ENCODE measurements at regions not wholly inside any gene's neighbourhood (a gene's known extent, or its start where the extent isn't known, plus 50 kb on each side); places are given as distances from the start of the nearest gene placed in this dataset.

DNA sequence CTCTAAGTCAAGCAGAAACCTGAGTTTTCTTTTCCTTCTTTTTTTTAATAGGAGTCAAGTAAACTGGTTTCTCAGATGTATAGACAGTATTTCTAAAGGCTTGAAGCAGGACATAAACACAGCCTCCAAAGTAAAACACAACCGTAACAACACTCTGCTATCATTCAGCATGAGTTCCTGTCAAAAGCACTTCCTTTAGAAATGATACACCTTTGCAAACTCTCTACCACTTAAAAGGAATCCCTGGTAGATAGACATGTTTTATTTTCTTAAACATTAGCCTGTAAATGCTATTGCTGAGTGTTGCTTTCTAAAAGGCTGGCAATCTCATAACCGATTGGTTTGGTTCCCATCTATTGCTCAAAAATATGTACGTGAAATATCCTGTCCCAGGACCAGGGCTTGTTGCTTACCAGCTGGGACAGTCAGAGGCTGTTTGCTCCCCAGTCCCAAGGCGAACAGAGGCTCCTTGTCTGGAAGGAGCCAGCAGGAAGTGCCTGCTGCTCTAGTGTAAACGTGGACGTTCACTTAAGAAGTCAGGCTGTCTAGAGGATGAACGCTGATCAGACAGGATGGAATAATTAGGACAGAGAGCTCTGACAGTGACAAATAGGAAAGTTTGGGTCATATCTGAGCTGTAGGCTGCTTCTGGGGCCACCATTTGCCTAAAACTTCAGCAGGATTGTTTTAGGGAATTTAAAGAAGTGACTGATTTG is 173.9 kb upstream of the KLF3 start:
- no peak for DNase-seq

GRCh38 chr4:38490753-38491446 is 173.1 kb upstream of the KLF3 start:
- no peak for DNase-seq

DNA sequence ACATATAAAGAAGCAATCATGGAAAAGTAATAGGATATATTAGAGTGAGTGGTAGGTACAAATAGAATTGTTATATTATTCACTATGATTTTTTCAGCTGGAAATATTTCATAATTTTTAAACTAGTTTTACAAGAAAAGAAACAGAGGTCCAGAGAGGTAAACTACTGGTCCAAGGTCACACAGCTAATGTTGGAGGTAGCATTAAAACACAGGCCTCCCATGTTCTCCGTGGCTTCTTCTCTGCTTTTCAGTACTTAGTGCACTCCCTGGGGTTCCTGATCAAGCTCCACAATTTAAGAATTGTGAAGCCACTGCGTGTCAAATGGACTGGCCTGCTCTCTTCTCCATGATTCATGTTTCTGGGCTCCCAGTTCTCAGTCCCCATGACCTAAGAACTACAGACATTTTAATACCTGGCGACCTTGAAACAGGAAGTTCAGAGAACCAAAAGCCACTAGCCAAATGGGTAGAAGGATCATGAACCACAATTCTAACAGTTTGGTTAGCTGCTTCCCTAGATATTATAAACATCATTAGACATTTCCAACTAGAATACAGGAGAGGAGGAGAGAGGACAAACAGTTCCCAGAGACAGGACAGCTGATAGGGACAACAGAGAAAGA is 172.0 kb upstream of the KLF3 start:
- DNase-seq = no peak

GRCh38 chr4:38493066-38493465 is 170.9 kb upstream of the KLF3 start:
- DNase-seq = no peak

DNA sequence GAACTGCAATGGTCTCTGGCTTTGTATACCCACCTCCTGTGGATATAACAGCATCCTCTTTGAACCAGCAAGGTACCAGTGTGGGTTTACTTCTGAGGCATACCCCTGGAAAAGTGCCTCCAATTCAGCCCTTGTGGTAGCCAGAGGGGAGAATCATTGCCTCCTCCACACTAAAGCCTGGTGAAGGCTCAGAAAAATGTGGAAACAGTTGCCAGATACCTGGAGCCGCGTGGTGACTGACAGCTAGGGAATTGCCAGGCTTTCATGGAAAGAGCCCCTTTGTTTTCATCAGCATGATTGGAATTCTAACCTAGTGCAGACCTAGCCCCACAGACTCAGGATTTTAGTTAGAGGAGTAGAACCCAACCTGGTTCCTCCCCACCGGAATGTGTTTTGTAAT is 168.6 kb upstream of the KLF3 start:
- DNase-seq = no peak

DNA sequence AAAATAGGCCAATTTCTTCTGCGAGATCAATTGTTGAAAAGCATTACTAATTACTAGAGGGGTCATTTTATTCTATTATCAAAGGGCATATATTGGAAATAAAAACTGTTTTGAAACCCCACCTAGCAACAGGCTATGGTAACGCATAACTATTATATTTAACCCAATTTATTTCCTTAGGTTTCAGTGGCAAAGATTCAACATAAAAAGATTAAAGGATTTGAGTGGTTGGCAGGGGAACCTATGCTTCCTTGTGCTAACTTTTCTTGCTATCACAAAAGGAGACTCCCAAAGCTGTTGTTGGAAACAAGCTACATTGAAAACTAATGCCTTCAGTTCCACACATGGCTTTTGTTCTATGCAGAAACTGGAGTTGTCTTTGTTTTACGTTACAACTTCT is 166.9 kb upstream of the KLF3 start:
- DNase-seq = no peak

DNA sequence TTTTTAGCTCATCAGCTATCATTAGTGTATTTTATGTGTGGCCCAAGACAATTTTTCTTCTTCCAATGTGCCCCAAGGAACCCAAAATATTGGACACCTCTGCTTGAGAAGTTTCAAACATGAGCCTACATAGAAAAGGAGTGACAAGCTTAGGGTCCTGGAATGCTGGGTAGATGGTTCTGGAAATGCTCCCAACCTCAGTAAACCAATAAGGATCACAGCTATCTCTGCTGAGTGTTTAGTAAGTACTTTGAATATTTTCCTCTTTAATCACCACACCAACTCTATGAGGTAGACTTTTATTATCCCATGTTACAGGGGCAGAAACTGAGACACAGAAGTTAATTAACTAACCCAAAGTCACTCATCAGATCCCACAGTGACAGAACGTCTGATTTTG is 164.9 kb upstream of the KLF3 start:
- DNase-seq = no peak

DNA sequence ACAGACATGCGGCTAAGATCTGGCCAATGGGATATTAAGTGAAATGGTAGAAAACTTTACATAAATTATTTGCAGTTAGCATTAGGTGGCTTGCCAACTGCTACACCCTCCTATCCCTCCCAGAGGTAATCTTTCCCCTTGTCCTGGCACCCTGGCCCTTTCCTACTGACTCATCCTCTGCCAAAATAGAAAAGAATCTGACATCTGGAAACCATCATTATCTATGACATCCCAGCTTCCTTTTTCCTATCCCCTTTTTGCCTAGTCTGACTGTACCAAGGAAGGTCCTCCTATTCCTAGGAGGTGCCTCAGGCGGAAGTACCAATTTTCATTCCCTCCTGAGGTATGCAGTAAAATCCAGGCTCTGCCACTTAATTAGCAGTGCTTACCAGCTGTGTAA is 163.6 kb upstream of the KLF3 start:
- no peak for DNase-seq

DNA sequence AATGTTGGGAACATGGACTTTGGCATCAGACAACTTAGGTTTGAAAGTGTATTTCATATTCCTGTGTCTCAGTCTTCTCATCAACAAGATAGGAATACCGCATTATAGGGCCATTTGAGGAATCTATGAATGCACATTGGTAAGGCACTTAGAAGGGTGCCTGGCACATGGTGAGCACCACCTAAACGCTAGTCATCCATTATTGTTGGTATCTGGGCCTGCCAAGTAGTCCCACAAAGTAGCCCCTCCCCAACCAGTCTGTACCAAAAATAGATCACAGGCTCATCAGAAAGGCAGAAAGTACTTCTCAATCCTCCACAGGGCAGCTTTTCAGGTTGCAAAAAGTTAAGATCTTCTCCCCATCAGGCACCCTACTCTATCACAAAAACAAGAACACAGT is 162.3 kb upstream of the KLF3 start:
- no peak for DNase-seq

GRCh38 chr4:38503689-38504395 is 160.2 kb upstream of the KLF3 start:
- DNase-seq = no peak

DNA sequence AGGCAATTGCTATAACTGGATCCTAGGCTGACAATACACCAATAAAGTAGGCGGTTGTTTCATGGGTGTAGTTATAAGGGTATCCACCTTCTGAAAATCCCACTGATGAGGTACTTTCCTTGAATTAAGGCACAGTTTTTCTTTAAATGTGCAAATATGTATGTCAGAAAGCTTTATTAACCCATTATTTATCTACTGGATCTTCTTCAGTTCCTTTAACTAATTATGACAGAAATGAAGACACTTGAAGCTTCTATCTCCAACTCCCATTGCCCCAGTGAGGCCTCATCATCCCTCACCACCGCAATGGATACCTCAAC is 159.6 kb upstream of the KLF3 start:
- DNase-seq = no peak

DNA sequence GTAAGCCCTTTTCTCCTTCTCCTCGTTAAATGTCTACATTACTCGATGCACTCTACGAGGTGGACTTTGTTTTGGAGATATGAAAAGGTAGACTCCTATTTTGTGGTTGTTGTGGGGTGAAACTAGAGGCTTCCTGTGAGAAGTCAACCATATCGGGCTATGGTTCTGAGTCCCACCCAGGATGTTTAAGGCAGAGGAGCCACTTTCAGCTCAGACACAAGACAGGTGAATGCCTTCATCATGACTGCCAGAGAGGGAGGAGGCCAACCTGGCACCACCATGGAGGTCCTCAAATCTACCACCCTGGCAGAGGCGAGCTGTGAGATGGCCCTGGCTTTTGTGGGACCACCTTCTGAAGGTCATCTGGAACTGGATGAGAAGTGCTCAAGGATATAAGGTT is 154.4 kb upstream of the KLF3 start:
- DNase-seq = no peak

DNA sequence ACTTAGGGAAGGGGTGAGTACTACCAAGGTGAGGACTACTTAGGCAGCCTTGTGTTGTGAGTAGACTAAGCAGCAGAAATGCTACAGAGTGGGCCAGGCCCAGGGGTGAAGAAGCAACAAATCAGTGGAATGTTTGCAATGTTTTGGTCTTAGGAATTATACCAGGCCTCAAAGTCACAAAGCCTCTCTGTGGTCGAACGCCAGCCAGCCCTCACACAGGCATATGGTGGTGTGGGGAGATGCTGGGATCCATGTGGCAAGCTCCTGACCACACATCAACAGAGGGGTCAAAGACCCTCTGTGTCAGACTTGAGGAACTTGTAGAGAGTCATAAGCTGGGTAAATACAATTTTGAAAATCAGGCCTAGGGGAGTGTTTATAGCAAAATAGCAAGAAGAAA is 153.8 kb upstream of the KLF3 start:
- DNase-seq = no peak

- DNase-seq = no peak
These were observed 152.3 kb upstream of the KLF3 start for GRCh38 chr4:38511702-38512101.

DNA sequence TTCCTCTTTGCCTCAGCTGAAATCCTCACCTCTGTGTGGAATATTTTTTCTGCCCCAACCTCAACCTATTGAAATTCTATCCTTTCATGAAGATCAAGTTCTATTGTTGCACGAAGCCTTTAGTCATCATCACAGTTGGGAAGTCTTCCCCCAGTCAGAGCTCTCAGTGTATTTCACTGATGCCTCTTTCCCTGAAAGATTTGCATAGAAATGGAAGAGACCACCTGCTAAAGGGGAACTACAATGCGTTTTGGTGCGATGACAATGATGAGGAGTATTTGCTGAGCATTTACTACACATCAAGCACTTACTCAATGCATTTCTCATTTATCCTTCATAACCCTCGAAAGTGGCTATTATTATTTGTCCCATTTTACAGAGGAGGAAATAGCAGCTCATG is 151.2 kb upstream of the KLF3 start:
- DNase-seq = no peak

GRCh38 chr4:38514465-38515146 is 149.4 kb upstream of the KLF3 start:
- DNase-seq = no peak

DNA sequence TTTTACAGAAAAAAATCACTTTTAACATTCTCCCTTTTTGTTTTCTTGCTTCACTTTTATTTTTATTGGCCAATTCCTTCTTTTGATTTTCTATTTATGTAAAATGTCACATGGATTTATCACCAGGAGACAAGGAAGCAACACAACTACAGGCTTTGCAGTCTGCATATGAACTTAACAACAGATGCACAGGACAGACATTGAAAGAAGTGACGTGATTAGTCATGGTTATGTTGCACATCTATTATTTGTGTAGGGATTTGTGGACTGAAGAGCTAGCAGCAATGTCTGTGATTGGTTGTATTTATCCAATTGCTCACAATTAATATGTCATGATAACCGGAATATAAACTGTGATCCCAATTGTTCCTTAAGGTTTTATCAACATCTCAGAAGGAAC is 147.8 kb upstream of the KLF3 start:
- no peak for DNase-seq

DNA sequence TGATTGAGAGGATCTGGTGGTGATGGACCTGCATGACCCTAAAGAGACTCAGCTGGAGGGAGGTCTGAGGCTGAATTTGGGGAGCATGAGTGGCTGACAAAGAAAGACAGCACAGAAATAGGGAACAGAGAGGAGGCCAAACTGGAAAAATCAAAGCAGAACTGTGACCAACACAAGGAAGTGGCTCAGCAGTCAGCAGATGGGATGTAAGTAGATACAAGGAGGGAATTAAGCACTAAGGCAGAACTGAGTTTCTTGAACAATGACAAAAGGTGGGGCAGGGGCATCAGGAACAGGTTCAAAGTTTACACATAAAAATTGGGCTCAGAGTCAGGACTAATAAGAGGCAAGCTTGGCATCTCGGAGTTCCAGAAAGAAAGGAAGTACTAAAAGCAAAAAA is 144.3 kb upstream of the KLF3 start:
- no peak for DNase-seq

DNA sequence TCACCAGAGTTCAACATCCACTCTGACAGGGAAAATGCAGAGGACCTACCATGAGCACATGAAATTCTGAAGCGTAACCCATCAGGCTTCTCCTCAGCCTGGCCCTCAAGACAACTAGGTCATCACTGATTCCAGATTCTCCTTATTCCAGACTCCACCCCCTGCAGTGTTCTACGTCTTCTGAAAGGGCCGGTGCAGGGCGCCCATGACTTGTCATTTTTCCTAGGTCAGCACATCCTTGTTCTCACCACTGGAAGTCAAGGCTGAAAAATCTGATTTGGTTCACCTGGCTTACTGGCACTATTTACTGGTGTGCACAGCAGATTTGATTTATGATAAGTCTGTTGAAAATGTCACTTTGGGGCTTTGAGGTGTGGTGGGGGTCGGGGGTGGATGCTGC is 140.9 kb upstream of the KLF3 start:
- no peak for DNase-seq

GRCh38 chr4:38523524-38524448 is 140.2 kb upstream of the KLF3 start:
- no peak for DNase-seq

- no peak for DNase-seq
These were observed 137.6 kb upstream of the KLF3 start for GRCh38 chr4:38526412-38526811.
